ENCODE measurements at regions not wholly inside any gene's neighbourhood (a gene's known extent, or its start where the extent isn't known, plus 50 kb on each side); places are given as distances from the start of the nearest gene placed in this dataset.
"Not testable (repeated sequence)": the region's sequence is repeated elsewhere in the genome, so short reads cannot be mapped to it uniquely, and the experiment has no call there.

DNA sequence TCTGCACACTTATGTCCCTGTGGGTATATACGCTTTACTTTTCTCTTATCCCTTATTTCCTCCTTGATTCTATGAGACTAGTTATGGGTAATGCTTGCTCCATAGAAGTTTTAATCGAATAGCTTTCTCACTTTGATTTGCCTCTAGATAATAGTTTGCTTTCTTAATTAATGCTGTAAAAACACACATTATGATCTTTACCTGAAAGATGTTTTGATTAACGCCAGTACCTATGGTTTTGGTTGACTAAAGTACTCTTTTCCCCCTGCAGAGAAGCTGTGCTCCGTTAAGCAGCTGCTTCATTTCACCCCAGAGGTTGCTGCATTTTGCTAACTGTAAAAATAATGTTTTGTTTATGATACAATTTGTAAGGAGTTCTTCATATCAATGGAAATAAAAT, 362.3 kb downstream of the FLRT2 start:
- no peak for DNase-seq (ENCODE audit: low spot score)

GRCh38 chr14:85883966-85884365, 354.0 kb downstream of the FLRT2 start:
- DNase-seq (ENCODE audit: low spot score), result no peak

- DNase-seq (ENCODE audit: low spot score), result no peak
Measured at GRCh38 chr14:85883101-85883500, 353.2 kb downstream of the FLRT2 start.

GRCh38 chr14:85881935-85882334, 352.0 kb downstream of the FLRT2 start:
- no peak for DNase-seq (ENCODE audit: low spot score)

DNA sequence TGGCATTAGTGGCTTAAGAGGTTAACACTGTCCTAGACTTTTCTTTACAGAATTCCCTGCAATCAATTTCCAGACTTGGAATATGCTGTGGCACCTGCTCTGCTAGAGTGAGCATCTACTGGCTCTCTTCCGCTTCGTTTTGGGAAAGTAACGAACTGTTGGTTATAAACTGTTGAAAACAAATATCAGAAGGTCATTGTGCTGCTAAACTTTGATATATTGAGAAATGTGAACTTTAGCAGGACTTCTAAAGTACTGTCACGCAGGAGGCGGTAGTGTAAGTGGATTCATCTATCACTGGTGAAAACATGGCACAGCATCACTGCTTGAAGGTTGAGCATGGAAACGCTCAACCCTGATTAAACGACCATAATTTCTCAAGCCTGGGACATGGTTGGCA, 348.9 kb downstream of the FLRT2 start:
- no peak for DNase-seq (ENCODE audit: low spot score)

DNA sequence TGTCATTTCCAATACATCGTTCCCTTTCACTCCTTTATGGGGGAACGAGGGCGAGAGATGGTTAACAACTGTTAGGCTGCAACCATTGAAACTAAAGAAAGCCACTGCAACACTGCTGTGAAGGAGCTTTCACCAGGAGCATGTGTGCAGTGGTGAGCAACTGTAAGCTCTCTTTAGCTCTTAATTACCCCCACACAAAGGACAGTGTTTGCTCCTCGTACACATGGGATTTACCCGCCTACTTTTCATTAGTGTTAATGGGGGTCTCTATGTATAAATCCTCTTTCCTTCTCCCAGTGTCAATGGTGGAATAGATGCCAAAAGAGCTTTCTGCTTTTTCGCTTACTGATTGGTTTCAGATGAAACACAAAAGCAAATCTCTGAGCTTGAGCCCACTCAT, 343.1 kb downstream of the FLRT2 start:
- DNase-seq (ENCODE audit: low spot score), result no peak

- DNase-seq (ENCODE audit: low spot score), result no peak
Measured at GRCh38 chr14:85867450-85867849, 337.5 kb downstream of the FLRT2 start.

DNA sequence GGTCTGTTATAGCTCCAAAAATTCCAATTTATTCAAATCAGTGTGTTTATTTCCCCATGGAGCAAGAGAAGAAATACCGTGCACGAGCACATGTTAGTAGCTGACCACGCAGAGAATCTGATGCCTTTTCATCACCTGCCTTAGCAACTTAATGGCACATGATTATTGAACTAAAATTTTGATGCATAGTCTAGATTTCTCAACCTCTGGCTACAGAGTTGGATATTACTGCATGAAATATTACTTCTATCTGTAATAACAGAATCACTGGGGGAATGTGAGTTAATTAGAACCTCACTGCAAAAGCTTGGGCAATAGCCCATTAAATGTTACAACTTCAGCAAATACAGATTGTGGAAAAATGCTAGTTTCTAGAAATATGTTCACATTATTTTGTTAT, 335.8 kb downstream of the FLRT2 start:
- no peak for DNase-seq (ENCODE audit: low spot score)

DNA sequence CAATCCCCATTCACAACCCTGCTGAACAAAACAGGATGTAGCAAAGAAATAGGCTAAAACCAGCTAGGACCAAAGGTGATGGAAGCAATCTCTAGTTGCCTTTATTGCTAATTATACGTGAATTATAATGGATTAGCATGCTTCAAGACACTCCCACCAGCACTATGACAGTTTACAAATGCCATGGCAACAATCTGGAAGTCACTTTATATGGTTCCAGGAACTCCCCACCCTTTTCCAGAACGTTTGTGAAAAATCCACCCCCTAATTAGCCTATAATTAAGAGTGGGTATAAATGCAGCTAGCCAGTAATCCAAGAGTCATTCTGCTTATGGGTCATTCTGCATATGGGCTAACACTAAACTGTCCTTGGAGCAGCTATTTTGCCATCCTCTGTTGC, 328.7 kb downstream of the FLRT2 start:
- no peak for DNase-seq (ENCODE audit: low spot score)

GRCh38 chr14:85856430-85856829, 326.5 kb downstream of the FLRT2 start:
- DNase-seq (ENCODE audit: low spot score), result no peak

DNA sequence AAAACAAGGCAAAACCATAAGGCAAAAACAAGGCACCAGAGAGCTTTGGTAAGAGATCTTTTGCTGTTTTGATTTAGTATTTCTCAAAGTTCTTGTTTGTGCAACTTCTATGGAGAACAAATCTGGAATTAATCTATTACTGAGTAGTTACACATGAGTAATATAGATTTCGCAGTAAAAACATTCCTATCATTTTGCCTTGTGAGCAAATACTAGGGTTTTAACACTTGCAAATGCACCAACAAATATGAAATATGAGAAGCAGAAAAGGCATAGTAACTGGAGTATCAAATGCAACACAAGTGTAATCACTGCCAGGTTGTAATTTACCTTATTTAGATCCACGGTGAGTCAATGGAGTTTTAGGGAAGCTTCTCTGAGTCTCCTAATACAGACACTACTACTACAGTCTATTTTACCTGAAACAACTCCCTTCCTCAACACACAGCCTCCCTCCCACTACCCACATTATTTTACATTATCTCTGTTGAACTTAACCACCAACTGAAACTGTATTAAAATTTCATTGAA, 324.1 kb downstream of the FLRT2 start:
- DNase-seq (ENCODE audit: low spot score), result peak; percentile 4

DNA sequence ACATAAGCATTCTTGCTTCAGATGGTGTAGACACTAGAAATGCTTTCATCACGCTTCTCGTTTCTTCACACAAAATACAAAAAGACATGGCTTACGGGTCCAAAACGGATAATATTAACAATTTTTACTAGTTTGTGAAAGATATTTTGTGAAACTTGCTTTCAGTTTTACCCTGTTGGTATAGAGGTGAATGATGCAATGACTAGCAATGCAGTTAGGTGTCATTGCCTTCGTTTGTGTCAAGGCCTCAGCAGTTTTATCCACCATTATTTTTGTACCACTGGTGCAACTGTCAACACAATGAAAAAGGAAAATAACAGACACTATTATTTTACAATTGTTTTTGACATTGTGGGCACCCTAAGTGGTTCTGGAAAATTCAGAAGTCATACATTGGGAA, 323.0 kb downstream of the FLRT2 start:
- no peak for DNase-seq (ENCODE audit: low spot score)

GRCh38 chr14:85852123-85852522, 322.2 kb downstream of the FLRT2 start:
- DNase-seq (ENCODE audit: low spot score), result not testable (repeated sequence)

DNA sequence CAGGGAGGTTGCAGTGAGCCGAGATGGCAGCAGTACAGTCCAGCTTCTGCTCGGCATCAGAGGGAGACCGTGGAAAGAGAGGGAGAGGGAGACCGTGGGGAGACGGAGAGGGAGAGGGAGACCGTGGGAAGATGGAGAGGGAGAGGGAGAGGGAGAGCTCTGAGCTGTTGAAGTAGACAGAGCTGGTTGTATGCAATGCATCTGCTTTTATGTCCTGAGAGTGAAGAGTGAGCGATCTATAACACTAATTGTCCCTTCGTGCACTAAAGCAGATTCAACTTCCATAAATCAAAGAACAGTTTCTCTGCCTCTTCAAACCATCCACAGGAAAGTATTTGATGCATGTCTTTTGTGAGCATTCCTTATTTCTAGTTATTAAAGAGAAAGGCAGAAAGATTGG, 300.6 kb downstream of the FLRT2 start:
- DNase-seq (ENCODE audit: low spot score), result not testable (repeated sequence)

- not testable (repeated sequence) for DNase-seq (ENCODE audit: low spot score)
Measured at GRCh38 chr14:85829601-85830000, 299.7 kb downstream of the FLRT2 start.

GRCh38 chr14:85824526-85824925, 294.6 kb downstream of the FLRT2 start:
- no peak for DNase-seq (ENCODE audit: low spot score)

- no peak for DNase-seq (ENCODE audit: low spot score)
Measured at GRCh38 chr14:85822236-85822635, 292.3 kb downstream of the FLRT2 start.

DNA sequence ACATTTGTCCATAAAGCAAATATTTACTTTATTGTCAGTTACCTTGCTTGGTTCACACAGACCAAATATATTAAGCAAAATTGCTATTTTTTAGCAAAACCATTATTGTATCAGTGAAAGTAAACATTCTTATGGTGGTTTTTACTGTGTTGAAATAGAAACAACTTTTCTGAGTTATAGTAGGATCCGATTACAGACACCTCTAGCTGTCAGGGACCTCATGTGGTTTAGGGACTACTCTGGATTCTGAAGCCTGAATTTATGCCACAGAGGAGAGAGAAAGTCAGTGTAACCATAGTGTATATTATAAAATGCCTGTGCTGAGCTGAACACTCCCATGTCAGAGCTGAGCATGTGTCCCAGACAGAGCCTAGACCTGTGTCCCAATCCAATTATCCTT, 287.5 kb downstream of the FLRT2 start:
- DNase-seq (ENCODE audit: low spot score), result no peak

- no peak for DNase-seq (ENCODE audit: low spot score)
Measured at GRCh38 chr14:85813040-85813439, 283.1 kb downstream of the FLRT2 start.

DNA sequence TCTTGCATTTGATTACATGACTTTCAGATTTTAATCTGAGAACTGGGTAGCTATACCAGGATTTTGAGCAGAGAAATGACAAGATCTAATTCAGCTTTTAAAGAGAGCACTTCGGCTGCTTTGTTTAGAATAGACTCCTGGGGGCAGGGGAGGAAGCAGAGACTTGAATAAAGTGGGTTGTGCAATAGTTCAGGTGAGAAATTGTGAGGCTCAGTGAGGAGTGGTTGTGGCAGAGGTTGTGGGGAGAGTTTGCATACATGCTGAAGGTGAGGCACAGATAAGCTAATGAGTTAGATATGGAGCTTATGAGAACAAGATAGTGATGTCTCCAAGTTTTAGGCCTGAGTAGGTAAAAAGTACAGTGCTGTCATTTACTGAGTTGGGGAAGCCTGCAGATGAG, 281.4 kb downstream of the FLRT2 start:
- no peak for DNase-seq (ENCODE audit: low spot score)

- DNase-seq (ENCODE audit: low spot score), result no peak
Measured at GRCh38 chr14:85799668-85800067, 269.7 kb downstream of the FLRT2 start.

DNA sequence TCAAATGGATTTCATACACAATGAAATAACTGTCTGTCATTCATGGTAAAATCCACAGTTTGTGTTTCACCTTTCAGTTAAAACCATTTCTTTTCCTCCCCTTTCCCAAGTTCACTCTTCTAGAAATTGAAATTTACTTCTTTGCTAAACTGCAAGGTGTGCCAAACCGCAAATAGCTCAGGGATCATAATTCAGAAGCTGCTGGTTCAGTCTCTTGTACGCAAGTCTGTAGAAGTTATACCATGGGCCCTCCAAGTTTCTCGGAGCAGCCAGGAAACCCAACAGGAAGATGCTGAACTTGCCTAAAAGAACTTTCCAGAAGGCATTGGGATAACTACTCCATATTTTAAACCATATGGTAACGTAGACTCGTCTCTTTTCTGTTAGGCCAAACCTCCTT, 268.9 kb downstream of the FLRT2 start:
- DNase-seq (ENCODE audit: low spot score), result no peak

DNA sequence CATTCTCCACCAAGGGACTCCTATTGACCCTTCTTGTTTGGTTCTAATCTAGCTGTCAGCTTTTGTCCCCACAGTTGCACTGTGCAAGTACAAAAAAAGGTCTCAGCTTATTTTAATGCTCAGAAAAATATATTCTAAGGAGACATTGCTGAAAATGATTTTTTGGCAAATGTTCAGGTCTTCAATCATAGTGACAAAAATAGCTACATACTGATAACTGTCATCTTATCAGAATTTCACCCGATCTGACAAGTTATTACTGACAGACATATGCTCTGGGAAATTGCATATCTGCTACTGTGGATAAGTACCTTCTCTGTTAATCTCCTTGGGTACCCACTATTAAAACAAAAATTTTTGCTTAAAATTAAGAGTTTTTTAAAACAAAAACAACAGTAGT, 263.6 kb downstream of the FLRT2 start:
- no peak for DNase-seq (ENCODE audit: low spot score)

DNA sequence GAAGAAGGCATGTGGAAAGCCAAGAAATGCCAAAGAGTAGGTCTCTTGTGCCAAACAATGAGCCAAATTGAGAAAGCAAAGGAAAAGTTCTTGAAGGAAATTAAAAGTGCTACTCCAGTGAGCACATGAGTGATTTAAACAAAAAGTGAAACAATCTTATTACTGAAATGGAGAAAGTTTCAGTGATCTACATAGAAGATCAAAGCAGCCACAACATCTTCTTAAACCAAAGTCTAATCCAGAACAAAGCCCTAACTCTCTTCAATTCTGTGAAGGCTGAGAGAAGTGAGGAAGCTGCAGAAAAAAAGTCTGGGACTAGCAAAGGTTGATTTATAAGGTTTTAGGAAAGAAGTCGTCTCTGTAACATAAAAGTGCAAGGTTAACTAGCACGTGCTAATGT, 259.6 kb downstream of the FLRT2 start:
- DNase-seq (ENCODE audit: low spot score), result no peak
